IMR-90 (cell line): ENCODE measurements at regions not wholly inside any gene's neighbourhood (a gene's known extent, or its start where the extent isn't known, plus 50 kb on each side); places are given as distances from the start of the nearest gene placed in this dataset.

Experiments
- ATAC-seq: fragments of 200-7000 bp; cut with Tn5 transposase; 2 replicates; pipeline ENCODE4 v1.9.1; 2020; ENCODE audit warnings: low read depth, mild to moderate bottlenecking, moderate library complexity
- BruUV-seq: library from RNA; stranded (reverse); fragments of 400-500 nt; replicated peaks from 2 replicates; lab custom pipeline; 2021; lab: Mats Ljungman, UMichigan
- CTCF ChIA-PET: fragments of 300-600 bp; formaldehyde crosslinking; extraction: SDS; loops from one replicate; lab custom pipeline; 2021; ENCODE audit warnings: antibody characterized with exemption; lab: Yijun Ruan, JAX
- POLR2A ChIA-PET: fragments of 300-600 bp; sonication (Branson Sonifier 250); formaldehyde crosslinking; loops from one replicate; lab custom pipeline; 2022; ENCODE audit warnings: antibody characterized with exemption; ENCODE audit not compliant: unreplicated experiment; lab: Charles Lee
- DNase-seq: peaks from one replicate; pipeline ENCODE4 v3.0.0; 2013
- H2AFZ ChIP-seq: replicated peaks from 2 replicates; pipeline ENCODE3; 2013; ENCODE audit warnings: low read length, mild to moderate bottlenecking; ENCODE audit not compliant: poor library complexity
- H2AK5ac ChIP-seq: 2 replicates; pipeline ENCODE4 v1.6.1; 2013; ENCODE audit warnings: low read depth, low read length, inconsistent platforms
- H2AK9ac ChIP-seq: replicated peaks from 2 replicates; pipeline ENCODE3; 2013; ENCODE audit warnings: mild to moderate bottlenecking, low read depth, low read length, moderate library complexity; ENCODE audit not compliant: poor library complexity
- H2BK120ac ChIP-seq: 2 replicates; pipeline ENCODE4 v1.6.1; 2013; ENCODE audit warnings: low read depth, low read length, inconsistent platforms
- H2BK15ac ChIP-seq: 3 replicates; pipeline ENCODE4 v1.6.1; 2013; ENCODE audit warnings: low read depth, low read length, inconsistent platforms
- H2BK20ac ChIP-seq: 2 replicates; pipeline ENCODE4 v1.6.1; 2013; ENCODE audit warnings: low read depth, mild to moderate bottlenecking, inconsistent platforms, low read length, moderate library complexity
- H2BK5ac ChIP-seq: 2 replicates; pipeline ENCODE4 v1.6.1; 2013; ENCODE audit warnings: mild to moderate bottlenecking, low read depth, low read length, inconsistent platforms; ENCODE audit not compliant: poor library complexity, severe bottlenecking
- H3K14ac ChIP-seq: replicated peaks from 2 replicates; pipeline ENCODE4 v1.6.1; 2013; ENCODE audit warnings: low read depth, low read length, inconsistent platforms
- H3K18ac ChIP-seq: 2 replicates; pipeline ENCODE4 v1.6.1; 2013; ENCODE audit warnings: low read depth, low read length, control low read depth
- H3K23ac ChIP-seq: 2 replicates; pipeline ENCODE4 v1.6.1; 2013; ENCODE audit warnings: low read depth, low read length, inconsistent platforms
- H3K27ac ChIP-seq: 2 replicates; pipeline ENCODE4 v1.5.1; 2013; ENCODE audit warnings: mild to moderate bottlenecking, control low read depth, low read length; ENCODE audit not compliant: insufficient read depth
- H3K27me3 ChIP-seq: 2 replicates; pipeline ENCODE4 v1.6.1; 2013; ENCODE audit warnings: low read length; ENCODE audit not compliant: control insufficient read depth, insufficient read depth
- H3K36me3 ChIP-seq: 2 replicates; pipeline ENCODE4 v1.6.1; 2013; ENCODE audit warnings: low read length, mixed read lengths; ENCODE audit not compliant: control insufficient read depth, insufficient read depth
- H3K4ac ChIP-seq: 2 replicates; pipeline ENCODE4 v1.6.1; 2013; ENCODE audit warnings: low read depth, low read length, inconsistent platforms
- H3K4me1 ChIP-seq: 2 replicates; pipeline ENCODE4 v1.6.1; 2013; ENCODE audit warnings: low read length, mixed read lengths; ENCODE audit not compliant: control insufficient read depth, insufficient read depth
- H3K4me2 ChIP-seq: 2 replicates; pipeline ENCODE4 v1.6.1; 2013; ENCODE audit warnings: low read depth, mild to moderate bottlenecking, control low read depth, low read length, moderate library complexity
- H3K4me3 ChIP-seq: 2 replicates; pipeline ENCODE4 v1.5.1; 2013; ENCODE audit warnings: low read depth, mild to moderate bottlenecking, control low read depth, low read length, moderate library complexity; ENCODE audit not compliant: insufficient read depth
- H3K56ac ChIP-seq: 2 replicates; pipeline ENCODE4 v1.6.1; 2013; ENCODE audit warnings: low read length, inconsistent platforms; ENCODE audit not compliant: insufficient read depth; ENCODE audit errors: extremely low read depth
- H3K79me1 ChIP-seq, 2 experiments: 2 replicates each; pipeline ENCODE4 v1.6.1; 2013; ENCODE audit warnings: low read length in 2 of 2, inconsistent platforms in 1 of 2, low read depth in 1 of 2
- H3K9ac ChIP-seq: 2 replicates; pipeline ENCODE4 v1.6.1; 2013; ENCODE audit warnings: low read depth, low read length, control low read depth
- H3K9me1 ChIP-seq: 2 replicates; pipeline ENCODE4 v1.6.1; 2013; ENCODE audit warnings: low read length, inconsistent platforms; ENCODE audit not compliant: insufficient read depth
- H3K9me3 ChIP-seq: 2 replicates; pipeline ENCODE4 v1.6.1; 2013; ENCODE audit warnings: low read length; ENCODE audit not compliant: control insufficient read depth, insufficient read depth
- H4K20me1 ChIP-seq: 2 replicates; pipeline ENCODE4 v1.6.1; 2013; ENCODE audit warnings: low read length, inconsistent platforms; ENCODE audit not compliant: insufficient read depth
- H4K5ac ChIP-seq: 2 replicates; pipeline ENCODE4 v1.6.1; 2013; ENCODE audit warnings: mild to moderate bottlenecking, low read depth, low read length, control low read depth
- H4K8ac ChIP-seq, 2 experiments: 2 replicates each; pipeline ENCODE4 v1.6.1; 2013; ENCODE audit warnings: low read depth in 2 of 2, low read length in 2 of 2, control low read depth in 1 of 2, inconsistent platforms in 1 of 2
- H4K91ac ChIP-seq: 2 replicates; pipeline ENCODE4 v1.6.1; 2013; ENCODE audit warnings: low read depth, low read length, inconsistent platforms; ENCODE audit not compliant: insufficient read depth
- BHLHE40 ChIP-seq: fragments of 150-350 bp; IDR thresholded peaks from 2 replicates; pipeline ENCODE4 v1.6.1; 2016; ENCODE audit warnings: mild to moderate bottlenecking, low read depth, low read length
- CEBPB ChIP-seq: IDR thresholded peaks from 2 replicates; pipeline ENCODE4 v1.6.1; 2012; ENCODE audit warnings: low read depth, low read length, improper control_type of control experiment
- CHD1 ChIP-seq: IDR thresholded peaks from 2 replicates; pipeline ENCODE4 v1.6.1; 2012; ENCODE audit warnings: low read depth, low read length, improper control_type of control experiment
- CTCF ChIP-seq: conservative IDR thresholded peaks from 2 replicates; pipeline ENCODE4 v1.5.1; 2012; ENCODE audit warnings: mild to moderate bottlenecking, low read depth, low read length, improper control_type of control experiment
- FOS ChIP-seq: fragments of 150-350 bp; IDR thresholded peaks from 2 replicates; pipeline ENCODE4 v1.6.1; 2016; ENCODE audit warnings: low read depth, low read length
- MAFK ChIP-seq: IDR thresholded peaks from 2 replicates; pipeline ENCODE4 v1.6.1; 2012; ENCODE audit warnings: low read depth, low read length, improper control_type of control experiment
- MAZ ChIP-seq: IDR thresholded peaks from 2 replicates; pipeline ENCODE4 v1.6.1; 2012; ENCODE audit warnings: low read depth, mild to moderate bottlenecking, low read length, improper control_type of control experiment, moderate library complexity, borderline replicate concordance
- MXI1 ChIP-seq: IDR thresholded peaks from 2 replicates; pipeline ENCODE4 v1.6.1; 2012; ENCODE audit warnings: low read depth, mild to moderate bottlenecking, low read length, moderate library complexity, borderline replicate concordance
- NFE2L2 ChIP-seq: fragments of 150-350 bp; IDR thresholded peaks from 2 replicates; pipeline ENCODE4 v1.6.1; 2016; ENCODE audit warnings: low read depth, mild to moderate bottlenecking, low read length
- POLR2A ChIP-seq: IDR thresholded peaks from 2 replicates; pipeline ENCODE4 v1.6.1; 2012; ENCODE audit warnings: mild to moderate bottlenecking, low read depth, low read length
- RAD21 ChIP-seq: IDR thresholded peaks from 2 replicates; pipeline ENCODE4 v1.6.1; 2012; ENCODE audit warnings: low read length, improper control_type of control experiment
- RCOR1 ChIP-seq: IDR thresholded peaks from 2 replicates; pipeline ENCODE4 v1.6.1; 2012; ENCODE audit warnings: mild to moderate bottlenecking, low read length, improper control_type of control experiment; ENCODE audit not compliant: insufficient replicate concordance
- RFX5 ChIP-seq: IDR thresholded peaks from 2 replicates; pipeline ENCODE4 v1.8.0; 2012; ENCODE audit warnings: low read depth, mild to moderate bottlenecking, low read length, moderate library complexity
- SMC3 ChIP-seq: fragments of 150-350 bp; IDR thresholded peaks from 2 replicates; pipeline ENCODE4 v1.6.1; 2016; ENCODE audit warnings: low read depth, mild to moderate bottlenecking, antibody characterized with exemption, low read length, moderate library complexity
- WGBS, 2 experiments: methylation state at CpG; one replicate each; pipeline versions ENCODE4 v1.1.5 to v1.1.7; 2013; ENCODE audit warnings: missing lambda C conversion rate in 2 of 2; ENCODE audit not compliant: insufficient read length in 1 of 2; ENCODE audit errors: extremely low coverage in 2 of 2; 5-methylcytosine and 5-hydroxymethylcytosine counted together
- dilution Hi-C: fragments of 300-500 bp; cut with HindIII; formaldehyde crosslinking; loops from one replicate; pipeline ENCODE4 v1.14.3; 2018; ENCODE audit warnings: low sequenced_read_pairs; ENCODE audit not compliant: unreplicated experiment
- in situ Hi-C: fragments of 300-500 bp; cut with MboI; formaldehyde crosslinking; loops from 3 replicates; pipeline ENCODE4 v1.14.3; 2019; ENCODE audit warnings: low sequenced_read_pairs, inconsistent platforms, mixed read lengths
- intact Hi-C: fragments of 100-400 bp; cut with micrococcal nuclease; formaldehyde crosslinking; loops from 2 replicates; pipeline ENCODE4 v1.10.0; 2022
- TF ChIP-seq, protein P1 (sequence below): fragments of 150-350 bp; IDR thresholded peaks from 2 replicates; pipeline ENCODE4 v1.6.1; 2017; ENCODE audit warnings: mild to moderate bottlenecking, antibody characterized with exemption, low read length, low read depth
- TF ChIP-seq, protein P2 (sequence below): fragments of 150-350 bp; IDR thresholded peaks from 2 replicates; pipeline ENCODE4 v1.6.1; 2016; ENCODE audit warnings: low read depth, mild to moderate bottlenecking, low read length, moderate library complexity, borderline replicate concordance

GRCh38 chr21:26385721-26386120, 187.4 kb downstream of the CYYR1 start:
- no CpG with 5 or more reads among the region's 3 CpGs for WGBS, 2 experiments

More at GRCh38 chr21:26385721-26386120, 187.4 kb downstream of the CYYR1 start:
- in situ Hi-C loops (no loop called here), dilution Hi-C loops (no loop called here), intact Hi-C loops (no loop called here)
- Histone ChIP-seq H3K27me3 (no peaks in the 10 kb centered on the region), H3K4me3 (no peak overlapping the region), H4K20me1 (no peaks in the 10 kb centered on the region), H3K18ac (no peak overlapping the region), H2BK15ac (no peak overlapping the region), H3K9me3 (no peaks in the 10 kb centered on the region), H3K9ac (no peak overlapping the region), H3K9me1 (no peaks in the 10 kb centered on the region), H2AK9ac (no peak overlapping the region), H4K91ac (no peak overlapping the region), H3K14ac (no peak overlapping the region), H4K5ac (no peak overlapping the region), H3K79me1 (no peaks in the 10 kb centered on the region), H3K27ac (no peak overlapping the region), H3K36me3 (no peaks in the 10 kb centered on the region), H3K23ac (no peak overlapping the region), H3K4me2 (no peak overlapping the region), H4K8ac (no peak overlapping the region), H2BK120ac (no peak overlapping the region), H2AFZ (no peak overlapping the region), H3K56ac (no peak overlapping the region), H3K4ac (no peak overlapping the region), H3K4me1 (no peaks in the 10 kb centered on the region), H2BK5ac (no peak overlapping the region), H2AK5ac (no peak overlapping the region), H2BK20ac (no peak overlapping the region)
- TF ChIP-seq RFX5 (no peak), RAD21 (no peak), RCOR1 (no peak), MAZ (no peak), CEBPB (no peak), BHLHE40 (no peak), NFE2L2 (no peak), CHD1 (no peak), POLR2A (no peak), CTCF (no peak), MAFK (no peak), SMC3 (no peak), FOS (no peak), MXI1 (no peak)
- TF ChIP-seq, protein P1, sequence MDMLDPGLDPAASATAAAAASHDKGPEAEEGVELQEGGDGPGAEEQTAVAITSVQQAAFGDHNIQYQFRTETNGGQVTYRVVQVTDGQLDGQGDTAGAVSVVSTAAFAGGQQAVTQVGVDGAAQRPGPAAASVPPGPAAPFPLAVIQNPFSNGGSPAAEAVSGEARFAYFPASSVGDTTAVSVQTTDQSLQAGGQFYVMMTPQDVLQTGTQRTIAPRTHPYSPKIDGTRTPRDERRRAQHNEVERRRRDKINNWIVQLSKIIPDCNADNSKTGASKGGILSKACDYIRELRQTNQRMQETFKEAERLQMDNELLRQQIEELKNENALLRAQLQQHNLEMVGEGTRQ: no peak
- TF ChIP-seq, protein P2, sequence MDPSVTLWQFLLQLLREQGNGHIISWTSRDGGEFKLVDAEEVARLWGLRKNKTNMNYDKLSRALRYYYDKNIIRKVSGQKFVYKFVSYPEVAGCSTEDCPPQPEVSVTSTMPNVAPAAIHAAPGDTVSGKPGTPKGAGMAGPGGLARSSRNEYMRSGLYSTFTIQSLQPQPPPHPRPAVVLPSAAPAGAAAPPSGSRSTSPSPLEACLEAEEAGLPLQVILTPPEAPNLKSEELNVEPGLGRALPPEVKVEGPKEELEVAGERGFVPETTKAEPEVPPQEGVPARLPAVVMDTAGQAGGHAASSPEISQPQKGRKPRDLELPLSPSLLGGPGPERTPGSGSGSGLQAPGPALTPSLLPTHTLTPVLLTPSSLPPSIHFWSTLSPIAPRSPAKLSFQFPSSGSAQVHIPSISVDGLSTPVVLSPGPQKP: no peak
- DNase-seq (no peak), ATAC-seq (no peak)
- no TSS peak for BruUV-seq
- CTCF ChIA-PET: no interaction called here
- POLR2A ChIA-PET: no interaction called here
